Fibroblast of mammary gland (primary cell): ENCODE measurements at regions not wholly inside any gene's neighbourhood (a gene's known extent, or its start where the extent isn't known, plus 50 kb on each side); places are given as distances from the start of the nearest gene placed in this dataset.

Experiments used
- DNase-seq: peaks from one replicate; pipeline ENCODE4 v3.0.0-alpha.2; 2010; ENCODE audit warnings: low read depth
- H3K4me3 ChIP-seq: 2 replicates; pipeline ENCODE4 v1.5.1; 2011; ENCODE audit warnings: low read depth, mild to moderate bottlenecking, low read length, moderate library complexity; ENCODE audit not compliant: control insufficient read depth
- TF ChIP-seq, protein P1 (sequence below): conservative IDR thresholded peaks from 2 replicates; pipeline ENCODE4 v1.5.1; 2011; ENCODE audit warnings: low read depth, low read length, inconsistent platforms; ENCODE audit not compliant: control insufficient read depth, insufficient read depth

DNA sequence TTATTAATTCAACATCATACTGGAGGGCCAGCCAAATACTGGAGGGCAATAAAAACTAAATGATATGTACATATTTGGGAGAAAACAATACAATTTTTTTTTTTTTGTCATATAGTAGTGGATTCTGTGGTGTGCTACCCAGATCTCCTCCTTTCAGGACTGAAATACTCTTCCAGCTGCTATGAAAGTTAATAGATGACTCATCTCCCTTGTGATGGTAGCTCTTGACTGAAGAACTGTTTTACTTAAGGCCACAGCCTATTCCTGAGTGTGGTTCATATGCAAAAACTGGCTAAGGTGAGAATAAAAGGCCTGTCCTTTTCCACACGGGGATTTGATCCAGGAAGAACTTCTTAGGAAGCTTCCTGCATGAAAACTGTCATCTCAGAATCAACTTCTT, 307.9 kb downstream of the HLX start:
- no peak overlapping the region for H3K4me3 ChIP-seq
- DNase-seq: peak; percentile 39
- TF ChIP-seq, protein P1, sequence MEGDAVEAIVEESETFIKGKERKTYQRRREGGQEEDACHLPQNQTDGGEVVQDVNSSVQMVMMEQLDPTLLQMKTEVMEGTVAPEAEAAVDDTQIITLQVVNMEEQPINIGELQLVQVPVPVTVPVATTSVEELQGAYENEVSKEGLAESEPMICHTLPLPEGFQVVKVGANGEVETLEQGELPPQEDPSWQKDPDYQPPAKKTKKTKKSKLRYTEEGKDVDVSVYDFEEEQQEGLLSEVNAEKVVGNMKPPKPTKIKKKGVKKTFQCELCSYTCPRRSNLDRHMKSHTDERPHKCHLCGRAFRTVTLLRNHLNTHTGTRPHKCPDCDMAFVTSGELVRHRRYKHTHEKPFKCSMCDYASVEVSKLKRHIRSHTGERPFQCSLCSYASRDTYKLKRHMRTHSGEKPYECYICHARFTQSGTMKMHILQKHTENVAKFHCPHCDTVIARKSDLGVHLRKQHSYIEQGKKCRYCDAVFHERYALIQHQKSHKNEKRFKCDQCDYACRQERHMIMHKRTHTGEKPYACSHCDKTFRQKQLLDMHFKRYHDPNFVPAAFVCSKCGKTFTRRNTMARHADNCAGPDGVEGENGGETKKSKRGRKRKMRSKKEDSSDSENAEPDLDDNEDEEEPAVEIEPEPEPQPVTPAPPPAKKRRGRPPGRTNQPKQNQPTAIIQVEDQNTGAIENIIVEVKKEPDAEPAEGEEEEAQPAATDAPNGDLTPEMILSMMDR: no peak

DNA sequence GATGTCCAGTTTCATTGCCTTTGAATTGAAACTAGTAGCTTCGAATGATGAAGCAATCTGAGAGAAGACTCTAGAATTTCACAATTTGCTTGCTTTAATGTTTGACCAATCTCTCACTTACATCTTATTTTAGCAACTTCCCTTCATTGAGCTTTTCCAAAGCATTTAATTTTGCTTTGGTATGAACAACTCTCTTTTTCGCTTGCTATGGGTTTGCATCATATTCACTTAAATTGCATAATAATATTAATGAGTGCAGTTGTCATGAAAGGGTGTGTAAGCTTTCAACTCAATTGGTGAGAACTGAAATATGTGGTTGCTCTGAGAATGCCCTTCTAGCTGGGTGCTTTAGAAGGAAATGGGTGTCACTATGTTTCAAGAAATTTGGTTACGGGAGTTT, 309.2 kb downstream of the HLX start:
- no peak for DNase-seq
- H3K4me3 ChIP-seq: no peak overlapping the region
- TF ChIP-seq, protein P1: no peak

DNA sequence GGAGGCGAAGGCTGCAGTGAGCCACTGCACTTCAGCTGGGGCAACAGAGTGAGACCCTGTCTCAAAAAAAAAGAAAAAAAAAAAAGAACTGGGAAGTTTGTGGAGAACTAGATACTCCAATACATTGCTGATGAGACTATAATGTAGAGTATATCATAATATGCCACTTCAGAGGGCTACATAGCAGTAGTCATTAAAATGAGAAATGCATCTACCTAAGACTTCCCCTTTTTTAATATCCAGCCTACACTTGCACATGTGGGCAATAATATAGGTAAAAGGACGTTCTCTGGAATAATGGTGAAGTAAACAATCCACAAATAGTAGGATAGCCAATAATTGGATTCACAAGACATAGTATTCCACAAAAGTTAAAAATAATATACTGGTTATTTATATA, 311.0 kb downstream of the HLX start:
- no peak for DNase-seq
- H3K4me3 ChIP-seq: no peak overlapping the region
- TF ChIP-seq, protein P1: no peak

DNA sequence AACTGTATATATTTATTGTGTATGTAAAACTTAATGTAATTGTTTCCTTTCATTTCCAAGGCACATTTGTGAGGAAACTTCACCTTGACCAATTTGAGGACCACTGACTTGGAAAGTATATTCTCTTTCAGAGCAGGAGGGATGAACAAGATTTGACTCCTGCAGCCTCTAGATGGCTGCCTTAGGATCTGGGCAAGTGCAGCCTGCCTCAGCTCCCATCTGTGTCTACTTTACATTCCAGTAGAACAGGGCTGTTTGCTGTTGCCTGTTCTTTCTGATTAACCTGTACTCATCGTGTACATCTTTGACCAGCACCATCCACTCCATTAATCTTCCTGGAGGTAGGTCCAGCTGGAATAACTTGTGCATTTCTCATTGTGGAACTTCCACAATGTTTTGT, 312.8 kb downstream of the HLX start:
- no peak overlapping the region for H3K4me3 ChIP-seq
- TF ChIP-seq, protein P1: no peak
- DNase-seq: no peak

DNA sequence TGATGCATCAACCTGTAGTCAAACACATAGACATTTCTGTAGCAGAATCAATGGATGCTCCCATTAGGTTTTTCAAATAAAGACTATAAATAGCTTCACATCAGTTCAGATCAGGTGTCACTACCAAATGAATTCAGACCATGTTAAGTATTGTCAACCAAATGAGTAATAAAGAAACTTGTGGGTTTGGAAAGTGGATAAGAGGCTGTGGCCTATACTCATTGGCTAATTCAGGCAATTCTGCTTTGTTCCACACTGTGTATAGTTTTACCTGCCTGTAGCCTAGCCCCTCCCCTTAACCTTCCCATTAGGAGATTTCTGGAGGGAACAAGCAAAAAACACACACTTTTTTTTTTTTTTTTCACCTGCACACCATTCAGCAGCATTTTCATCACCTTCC, 321.2 kb downstream of the HLX start:
- DNase-seq: no peak
- TF ChIP-seq, protein P1: no peak

DNA sequence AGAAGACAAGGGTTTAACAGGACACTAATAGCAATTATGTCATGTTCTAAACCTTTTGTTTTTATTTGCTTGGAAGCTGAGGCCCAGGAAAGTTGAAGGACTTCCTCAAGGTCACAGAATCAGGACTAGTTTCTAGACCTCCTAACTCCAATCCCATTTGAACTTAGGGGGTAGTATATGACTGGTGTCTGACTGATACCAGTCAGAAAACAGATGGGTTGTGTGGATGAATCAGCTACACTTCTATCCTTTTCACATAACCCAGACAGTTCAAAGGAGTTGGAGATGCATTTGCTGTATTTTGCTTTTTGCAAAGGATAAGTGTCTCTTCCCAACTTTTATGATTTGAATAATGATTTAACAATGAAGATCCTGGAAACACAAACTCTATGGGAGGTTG, 322.5 kb downstream of the HLX start:
- TF ChIP-seq, protein P1: no peak
- DNase-seq: no peak
- no peak overlapping the region for H3K4me3 ChIP-seq

More for the DNA sequence above, 321.2 kb downstream of the HLX start:
- H3K4me3 ChIP-seq: no peak overlapping the region

DNA sequence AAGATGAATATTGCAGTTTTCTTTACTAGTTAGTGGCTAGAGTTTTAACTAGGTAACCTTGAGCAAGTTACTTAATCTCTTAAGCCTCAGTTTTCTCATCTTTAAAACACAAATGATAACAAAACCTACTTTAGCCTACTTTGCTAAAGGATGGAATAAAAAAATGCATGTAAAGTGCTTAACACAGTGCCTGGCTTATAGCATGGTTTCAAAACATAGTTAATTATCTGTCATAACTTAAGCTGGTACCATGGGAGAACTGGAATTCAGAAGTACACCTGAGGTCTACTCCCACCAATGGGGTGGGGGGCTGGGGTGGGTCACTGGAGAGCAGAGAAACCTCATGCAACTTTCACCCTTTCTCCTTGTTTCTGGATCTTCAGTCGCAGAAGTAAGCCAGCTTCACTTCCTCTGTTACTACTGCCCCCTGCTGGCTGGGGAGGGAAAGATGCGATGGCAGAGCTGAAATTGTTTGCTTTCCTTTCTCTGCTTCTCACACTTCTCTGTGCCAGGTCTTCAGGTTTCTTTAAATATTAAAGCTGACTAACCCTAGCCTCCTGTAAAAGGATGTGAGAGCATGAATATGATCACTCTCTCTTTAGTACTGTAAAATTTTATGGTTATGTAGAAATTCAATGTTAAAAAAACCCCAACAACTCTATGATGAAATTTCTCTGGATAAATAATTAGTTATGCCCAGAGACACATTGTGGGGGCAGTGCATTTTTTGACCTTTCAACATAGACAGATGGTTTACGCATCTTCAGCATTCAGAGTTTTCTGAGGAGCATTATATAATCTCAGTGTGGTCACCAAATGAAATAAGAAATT, 324.2 kb downstream of the HLX start:
- TF ChIP-seq, protein P1: peak; percentile 94

More for the DNA sequence above, 324.2 kb downstream of the HLX start:
- no peak overlapping the region for H3K4me3 ChIP-seq
- DNase-seq: peak; percentile 82
